Neural cell (in vitro differentiated cells): ENCODE measurements at regions not wholly inside any gene's neighbourhood (a gene's known extent, or its start where the extent isn't known, plus 50 kb on each side); places are given as distances from the start of the nearest gene placed in this dataset.

Experiments
- CTCF ChIP-seq: fragments of 450-650 bp; IDR thresholded peaks from 2 replicates; pipeline ENCODE4 v1.5.1; 2014; ENCODE audit warnings: antibody characterized with exemption, mild to moderate bottlenecking, moderate library complexity; ENCODE audit not compliant: poor library complexity, severe bottlenecking
- POLR2AphosphoS5 ChIP-seq: IDR thresholded peaks from 2 replicates; pipeline ENCODE4 v1.6.1; 2012
- REST ChIP-seq: IDR thresholded peaks from 2 replicates; pipeline ENCODE4 v1.6.1; 2012; ENCODE audit warnings: borderline replicate concordance

GRCh38 chr18:56188529-56189275 is 449.7 kb downstream of the TXNL1 start:
- no peak for TF ChIP-seq CTCF
- TF ChIP-seq REST, result no peak
- TF ChIP-seq POLR2AphosphoS5, result no peak
